Liver (tissue), 6 donors: ENCODE measurements at regions not wholly inside any gene's neighbourhood (a gene's known extent, or its start where the extent isn't known, plus 50 kb on each side); places are given as distances from the start of the nearest gene placed in this dataset.
"Not testable (repeated sequence)": the region's sequence is repeated elsewhere in the genome, so short reads cannot be mapped to it uniquely, and the experiment has no call there.

ENCODE experiments used
- DNase-seq: peaks from one replicate; pipeline ENCODE4 v3.0.0-alpha.2; 2017; ENCODE audit warnings: low spot score
- H3K27ac ChIP-seq, 2 donors: one replicate each; pipeline ENCODE4 v1.7.0; 2013; ENCODE audit warnings: inconsistent platforms in 2 of 2, low read length in 2 of 2, control low read depth in 1 of 2, low read depth in 1 of 2, mild to moderate bottlenecking in 1 of 2
- H3K27me3 ChIP-seq, 4 donors: one replicate each; pipeline versions ENCODE4 v1.6.1 to v1.7.0; 2013; ENCODE audit warnings: low read length in 3 of 4, inconsistent platforms in 1 of 4, mild to moderate bottlenecking in 1 of 4, moderate library complexity in 1 of 4; ENCODE audit not compliant: control insufficient read depth in 4 of 4, insufficient read depth in 4 of 4
- H3K36me3 ChIP-seq, 4 donors: one replicate each; pipeline versions ENCODE4 v1.6.1 to v1.7.0; 2013; ENCODE audit warnings: low read length in 3 of 4, mild to moderate bottlenecking in 3 of 4, low read depth in 1 of 4, moderate library complexity in 1 of 4; ENCODE audit not compliant: control insufficient read depth in 4 of 4, insufficient read depth in 3 of 4
- H3K4me1 ChIP-seq, 4 donors: one replicate each; pipeline versions ENCODE4 v1.6.1 to v1.7.0; 2013; ENCODE audit warnings: low read length in 3 of 4, mild to moderate bottlenecking in 3 of 4, moderate library complexity in 1 of 4; ENCODE audit not compliant: control insufficient read depth in 4 of 4, insufficient read depth in 4 of 4
- H3K4me3 ChIP-seq, 3 donors: one replicate each; pipeline versions ENCODE4 v1.6.1 to v1.7.0; 2013; ENCODE audit warnings: low read length in 3 of 3, control low read depth in 1 of 3, low read depth in 1 of 3, mild to moderate bottlenecking in 1 of 3
- H3K9ac ChIP-seq, 2 donors: one replicate each; pipeline ENCODE4 v1.7.0; 2013; ENCODE audit warnings: low read length in 2 of 2, mild to moderate bottlenecking in 2 of 2, moderate library complexity in 2 of 2, control low read depth in 1 of 2, low read depth in 1 of 2
- H3K9me3 ChIP-seq, 4 donors: one replicate each; pipeline versions ENCODE4 v1.6.1 to v1.7.0; 2013; ENCODE audit warnings: low read length in 3 of 4; ENCODE audit not compliant: control insufficient read depth in 4 of 4
- WGBS: extraction: QIAGEN DNeasy Blood & Tissue Kit; methylation state at CpG from one replicate; pipeline ENCODE4 v1.1.7; 2013; 5-methylcytosine and 5-hydroxymethylcytosine counted together
- donor health status: healthy.
- donor health status: healthy.
- donor health status: healthy.

DNA sequence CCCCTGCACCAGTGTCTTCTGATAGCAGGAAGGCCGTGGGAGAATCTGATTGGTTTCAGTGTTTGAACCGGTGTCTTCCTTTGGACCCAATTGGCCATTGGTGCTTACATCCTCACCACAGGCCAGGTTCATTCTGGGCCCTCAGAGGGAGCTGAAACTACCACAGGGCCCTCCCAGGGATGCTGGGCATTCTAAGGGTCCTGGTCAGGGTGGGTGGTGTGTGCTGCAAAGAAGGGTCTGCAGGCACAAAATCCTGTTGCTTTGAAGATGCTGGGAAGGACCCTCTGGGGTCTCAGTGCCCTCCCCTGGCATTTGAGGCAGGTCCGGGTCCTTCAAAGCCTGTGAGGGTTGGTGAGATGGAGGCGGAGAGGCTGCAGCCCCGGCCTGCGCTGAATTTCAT, 89.8 kb upstream of the RIMBP3B start:
- no CpG with 5 or more reads among the region's 6 CpGs for WGBS
- DNase-seq: not testable (repeated sequence)

DNA sequence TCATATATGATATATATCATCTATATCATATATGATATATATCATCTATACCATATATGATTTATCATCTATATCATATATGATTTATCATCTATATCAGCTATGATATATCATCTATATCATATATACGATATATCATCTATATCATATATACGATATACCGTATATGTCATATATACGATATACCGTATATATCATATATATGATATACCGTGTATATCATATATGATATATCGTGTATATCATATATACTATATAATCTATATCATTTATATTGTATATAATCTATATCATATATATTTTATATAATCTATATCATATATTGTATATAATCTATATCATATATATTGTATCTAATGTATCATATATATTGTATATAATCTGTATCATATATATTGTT, 55.9 kb upstream of the RIMBP3B start:
- H3K9ac ChIP-seq, H3K36me3 ChIP-seq: not testable (repeated sequence)
- WGBS: 54% methylated on average over 7 of the region's 7 CpGs

More for the DNA sequence above, 89.8 kb upstream of the RIMBP3B start:
- not testable (repeated sequence) for H3K27me3 ChIP-seq, H3K36me3 ChIP-seq, H3K4me3 ChIP-seq, H3K9me3 ChIP-seq, H3K27ac ChIP-seq, H3K9ac ChIP-seq, H3K4me1 ChIP-seq

More for the DNA sequence above, 55.9 kb upstream of the RIMBP3B start:
- H3K4me1 ChIP-seq, H3K4me3 ChIP-seq, DNase-seq, H3K27me3 ChIP-seq, H3K9me3 ChIP-seq, H3K27ac ChIP-seq: not testable (repeated sequence)
